ENCODE measurements at regions not wholly inside any gene's neighbourhood (a gene's known extent, or its start where the extent isn't known, plus 50 kb on each side); places are given as distances from the start of the nearest gene placed in this dataset.
A peak's percentile ranks its signal among the peaks of the same experiment; 100 is the strongest.

- no peaks in the 10 kb centered on the region for H3K9me3 ChIP-seq (ENCODE audit: insufficient read depth, low read length)
- no peak for TF ChIP-seq SUZ12 (IDR thresholded peaks at IDR 0.05; ENCODE audit: extremely low read depth, insufficient read depth, insufficient read length)
- no peak for TF ChIP-seq ZNF274 (IDR thresholded peaks at IDR 0.05; ENCODE audit: low read depth, low read length)
- no peak for TF ChIP-seq YY1 (IDR thresholded peaks at IDR 0.05; ENCODE audit: insufficient read depth, insufficient read length)
- no peaks in the 10 kb centered on the region for H3K36me3 ChIP-seq (ENCODE audit: insufficient read depth, insufficient read length, low read length)
- no peak overlapping the region for H3K9ac ChIP-seq (ENCODE audit: insufficient read length, low read depth)
- no peaks in the 10 kb centered on the region for H3K4me1 ChIP-seq (ENCODE audit: insufficient read depth, insufficient read length)
- DNase-seq (ENCODE audit: low read depth, low spot score) = no peak
- no peaks in the 10 kb centered on the region for H3K27me3 ChIP-seq (ENCODE audit: insufficient read depth, insufficient read length)
- H3K4me3 ChIP-seq (ENCODE audit: insufficient read length, low read depth) = no peak overlapping the region
These were observed 77.9 kb upstream of the POU2AF2 start for GRCh38 chr11:111167666-111168065.

- TF ChIP-seq YY1 (IDR thresholded peaks at IDR 0.05; ENCODE audit: insufficient read depth, insufficient read length) (no peak), ZNF274 (IDR thresholded peaks at IDR 0.05; ENCODE audit: low read depth, low read length) (no peak), SUZ12 (IDR thresholded peaks at IDR 0.05; ENCODE audit: extremely low read depth, insufficient read depth, insufficient read length) (no peak)
These were observed 78.9 kb upstream of the POU2AF2 start for GRCh38 chr11:111166598-111166997.

GRCh38 chr11:111162305-111162704 lies 83.2 kb upstream of the POU2AF2 start:
- Histone ChIP-seq H3K9me3 (ENCODE audit: insufficient read depth, low read length) (no peaks in the 10 kb centered on the region), H3K27me3 (ENCODE audit: insufficient read depth, insufficient read length) (no peaks in the 10 kb centered on the region), H3K4me3 (ENCODE audit: insufficient read length, low read depth) (no peak overlapping the region), H3K9ac (ENCODE audit: insufficient read length, low read depth) (no peak overlapping the region), H3K36me3 (ENCODE audit: insufficient read depth, insufficient read length, low read length) (no peaks in the 10 kb centered on the region), H3K4me1 (ENCODE audit: insufficient read depth, insufficient read length) (no peaks in the 10 kb centered on the region)
- no peak for TF ChIP-seq YY1 (IDR thresholded peaks at IDR 0.05; ENCODE audit: insufficient read depth, insufficient read length)
- no peak for TF ChIP-seq ZNF274 (IDR thresholded peaks at IDR 0.05; ENCODE audit: low read depth, low read length)
- TF ChIP-seq SUZ12 (IDR thresholded peaks at IDR 0.05; ENCODE audit: extremely low read depth, insufficient read depth, insufficient read length) = no peak
- peak; percentile 3 for DNase-seq (ENCODE audit: low read depth, low spot score)

More at GRCh38 chr11:111166598-111166997, 78.9 kb upstream of the POU2AF2 start:
- Histone ChIP-seq H3K27me3 (ENCODE audit: insufficient read depth, insufficient read length) (no peaks in the 10 kb centered on the region), H3K4me3 (ENCODE audit: insufficient read length, low read depth) (no peak overlapping the region), H3K9me3 (ENCODE audit: insufficient read depth, low read length) (no peaks in the 10 kb centered on the region), H3K9ac (ENCODE audit: insufficient read length, low read depth) (no peak overlapping the region), H3K36me3 (ENCODE audit: insufficient read depth, insufficient read length, low read length) (no peaks in the 10 kb centered on the region), H3K4me1 (ENCODE audit: insufficient read depth, insufficient read length) (no peaks in the 10 kb centered on the region)
- no peak for DNase-seq (ENCODE audit: low read depth, low spot score)

- H3K9ac ChIP-seq (ENCODE audit: insufficient read length, low read depth) = no peak overlapping the region
- TF ChIP-seq YY1 (IDR thresholded peaks at IDR 0.05; ENCODE audit: insufficient read depth, insufficient read length) = no peak
- TF ChIP-seq ZNF274 (IDR thresholded peaks at IDR 0.05; ENCODE audit: low read depth, low read length) = no peak
- TF ChIP-seq SUZ12 (IDR thresholded peaks at IDR 0.05; ENCODE audit: extremely low read depth, insufficient read depth, insufficient read length) = no peak
These were observed 88.0 kb upstream of the POU2AF2 start for GRCh38 chr11:111157571-111157970.

GRCh38 chr11:111155021-111155420 lies 90.5 kb upstream of the POU2AF2 start:
- DNase-seq (ENCODE audit: low read depth, low spot score) = no peak
- Histone ChIP-seq H3K9ac (ENCODE audit: insufficient read length, low read depth) (no peak overlapping the region), H3K4me3 (ENCODE audit: insufficient read length, low read depth) (no peak overlapping the region), H3K4me1 (ENCODE audit: insufficient read depth, insufficient read length) (no peaks in the 10 kb centered on the region), H3K9me3 (ENCODE audit: insufficient read depth, low read length) (no peaks in the 10 kb centered on the region), H3K36me3 (ENCODE audit: insufficient read depth, insufficient read length, low read length) (no peaks in the 10 kb centered on the region), H3K27me3 (ENCODE audit: insufficient read depth, insufficient read length) (no peaks in the 10 kb centered on the region)
- TF ChIP-seq SUZ12 (IDR thresholded peaks at IDR 0.05; ENCODE audit: extremely low read depth, insufficient read depth, insufficient read length) (no peak), YY1 (IDR thresholded peaks at IDR 0.05; ENCODE audit: insufficient read depth, insufficient read length) (no peak)

More at GRCh38 chr11:111157571-111157970, 88.0 kb upstream of the POU2AF2 start:
- H3K36me3 ChIP-seq (ENCODE audit: insufficient read depth, insufficient read length, low read length) = no peaks in the 10 kb centered on the region
- no peak for DNase-seq (ENCODE audit: low read depth, low spot score)
- H3K4me3 ChIP-seq (ENCODE audit: insufficient read length, low read depth) = no peak overlapping the region
- no peaks in the 10 kb centered on the region for H3K9me3 ChIP-seq (ENCODE audit: insufficient read depth, low read length)
- no peaks in the 10 kb centered on the region for H3K27me3 ChIP-seq (ENCODE audit: insufficient read depth, insufficient read length)
- H3K4me1 ChIP-seq (ENCODE audit: insufficient read depth, insufficient read length) = no peaks in the 10 kb centered on the region

GRCh38 chr11:111153194-111153593 lies 92.3 kb upstream of the POU2AF2 start:
- no peak overlapping the region for H3K9ac ChIP-seq (ENCODE audit: insufficient read length, low read depth)
- no peaks in the 10 kb centered on the region for H3K4me1 ChIP-seq (ENCODE audit: insufficient read depth, insufficient read length)
- no peaks in the 10 kb centered on the region for H3K27me3 ChIP-seq (ENCODE audit: insufficient read depth, insufficient read length)
- TF ChIP-seq YY1 (IDR thresholded peaks at IDR 0.05; ENCODE audit: insufficient read depth, insufficient read length) = no peak
- no peak for TF ChIP-seq ZNF274 (IDR thresholded peaks at IDR 0.05; ENCODE audit: low read depth, low read length)
- TF ChIP-seq SUZ12 (IDR thresholded peaks at IDR 0.05; ENCODE audit: extremely low read depth, insufficient read depth, insufficient read length) = no peak
- H3K4me3 ChIP-seq (ENCODE audit: insufficient read length, low read depth) = no peak overlapping the region
- no peak for DNase-seq (ENCODE audit: low read depth, low spot score)
- H3K9me3 ChIP-seq (ENCODE audit: insufficient read depth, low read length) = no peaks in the 10 kb centered on the region
- H3K36me3 ChIP-seq (ENCODE audit: insufficient read depth, insufficient read length, low read length) = no peaks in the 10 kb centered on the region

GRCh38 chr11:111148953-111149352 lies 96.6 kb upstream of the POU2AF2 start:
- H3K9ac ChIP-seq (ENCODE audit: insufficient read length, low read depth) = no peak overlapping the region

More at GRCh38 chr11:111148953-111149352, 96.6 kb upstream of the POU2AF2 start:
- TF ChIP-seq SUZ12 (IDR thresholded peaks at IDR 0.05; ENCODE audit: extremely low read depth, insufficient read depth, insufficient read length) = no peak
- no peak for TF ChIP-seq ZNF274 (IDR thresholded peaks at IDR 0.05; ENCODE audit: low read depth, low read length)
- TF ChIP-seq YY1 (IDR thresholded peaks at IDR 0.05; ENCODE audit: insufficient read depth, insufficient read length) = no peak
- Histone ChIP-seq H3K4me1 (ENCODE audit: insufficient read depth, insufficient read length) (no peaks in the 10 kb centered on the region), H3K36me3 (ENCODE audit: insufficient read depth, insufficient read length, low read length) (no peaks in the 10 kb centered on the region), H3K27me3 (ENCODE audit: insufficient read depth, insufficient read length) (no peaks in the 10 kb centered on the region), H3K9me3 (ENCODE audit: insufficient read depth, low read length) (no peaks in the 10 kb centered on the region), H3K4me3 (ENCODE audit: insufficient read length, low read depth) (no peak overlapping the region)
- no peak for DNase-seq (ENCODE audit: low read depth, low spot score)
